ENCODE measurements at regions not wholly inside any gene's neighbourhood (a gene's known extent, or its start where the extent isn't known, plus 50 kb on each side); places are given as distances from the start of the nearest gene placed in this dataset.

DNA sequence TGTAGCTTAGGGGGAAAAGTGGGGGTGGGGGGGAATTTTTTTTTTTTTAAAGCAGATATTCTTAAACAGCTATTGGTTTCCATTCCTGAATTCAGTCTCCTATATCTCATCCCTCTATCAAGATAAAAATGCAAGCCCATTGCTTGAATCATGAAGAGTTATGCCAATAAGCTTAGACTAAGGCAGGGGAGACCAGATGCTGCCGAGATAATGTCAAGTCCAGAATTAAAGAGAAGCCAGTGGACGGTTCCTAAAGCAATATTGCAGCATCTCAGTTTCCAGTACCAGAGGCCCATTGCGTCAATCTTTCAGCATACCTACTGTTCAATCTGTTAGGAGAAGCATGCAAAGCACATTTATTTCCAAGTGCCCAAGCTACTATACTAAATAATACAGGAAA lies 309.4 kb downstream of the BARHL2 start:
- Histone ChIP-seq H3K4me1 (no peaks in the 10 kb centered on the region), H3K27me3 (no peaks in the 10 kb centered on the region), H3K9me3 (no peaks in the 10 kb centered on the region), H3K27ac (no peak overlapping the region), H3K36me3 (no peaks in the 10 kb centered on the region), H3K4me3 (no peak overlapping the region)
- no peak for DNase-seq
- intact Hi-C loops (cut with DNase I): no loop called here
- 89 to 94% methylated on average over 3 of the region's 3 CpGs for WGBS, 2 donors
- TF ChIP-seq EP300 (IDR thresholded peaks at IDR 0.05) (no peak), POLR2A (IDR thresholded peaks at IDR 0.05) (no peak), POLR2AphosphoS5 (IDR thresholded peaks at IDR 0.05) (no peak)
- TF ChIP-seq, protein P1, sequence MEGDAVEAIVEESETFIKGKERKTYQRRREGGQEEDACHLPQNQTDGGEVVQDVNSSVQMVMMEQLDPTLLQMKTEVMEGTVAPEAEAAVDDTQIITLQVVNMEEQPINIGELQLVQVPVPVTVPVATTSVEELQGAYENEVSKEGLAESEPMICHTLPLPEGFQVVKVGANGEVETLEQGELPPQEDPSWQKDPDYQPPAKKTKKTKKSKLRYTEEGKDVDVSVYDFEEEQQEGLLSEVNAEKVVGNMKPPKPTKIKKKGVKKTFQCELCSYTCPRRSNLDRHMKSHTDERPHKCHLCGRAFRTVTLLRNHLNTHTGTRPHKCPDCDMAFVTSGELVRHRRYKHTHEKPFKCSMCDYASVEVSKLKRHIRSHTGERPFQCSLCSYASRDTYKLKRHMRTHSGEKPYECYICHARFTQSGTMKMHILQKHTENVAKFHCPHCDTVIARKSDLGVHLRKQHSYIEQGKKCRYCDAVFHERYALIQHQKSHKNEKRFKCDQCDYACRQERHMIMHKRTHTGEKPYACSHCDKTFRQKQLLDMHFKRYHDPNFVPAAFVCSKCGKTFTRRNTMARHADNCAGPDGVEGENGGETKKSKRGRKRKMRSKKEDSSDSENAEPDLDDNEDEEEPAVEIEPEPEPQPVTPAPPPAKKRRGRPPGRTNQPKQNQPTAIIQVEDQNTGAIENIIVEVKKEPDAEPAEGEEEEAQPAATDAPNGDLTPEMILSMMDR (IDR thresholded peaks at IDR 0.05): no peak

DNA sequence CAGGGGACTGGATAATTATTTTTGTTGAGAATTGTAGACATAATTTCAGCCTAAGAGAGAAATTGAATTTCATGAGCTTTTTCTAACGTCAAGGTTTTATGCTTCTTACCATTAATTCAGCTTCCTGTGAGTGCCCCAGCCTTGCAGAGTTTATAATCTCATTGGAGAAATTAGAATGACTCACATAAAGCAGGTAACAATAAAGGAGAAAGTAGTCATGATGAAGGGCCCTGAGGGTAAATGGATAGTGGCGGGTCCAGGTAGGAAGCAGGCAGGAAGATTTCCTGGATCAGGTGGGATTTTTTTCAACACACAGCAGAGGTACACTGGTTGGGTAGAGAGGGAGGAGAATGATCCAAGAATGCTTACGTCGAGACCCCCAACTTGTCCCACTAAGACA lies 311.4 kb downstream of the BARHL2 start:
- H3K4me1 ChIP-seq: no peaks in the 10 kb centered on the region
- H3K4me3 ChIP-seq: no peak overlapping the region
- H3K27me3 ChIP-seq: no peaks in the 10 kb centered on the region
- TF ChIP-seq EP300 (IDR thresholded peaks at IDR 0.05) (no peak), POLR2AphosphoS5 (IDR thresholded peaks at IDR 0.05) (no peak), POLR2A (IDR thresholded peaks at IDR 0.05) (no peak)
- TF ChIP-seq, protein P1 (IDR thresholded peaks at IDR 0.05): no peak
- no peaks in the 10 kb centered on the region for H3K36me3 ChIP-seq
- no peaks in the 10 kb centered on the region for H3K9me3 ChIP-seq
- intact Hi-C loops (cut with DNase I): no loop called here
- DNase-seq: no peak
- 93 to 96% methylated on average over 4 of the region's 4 CpGs for WGBS, 2 donors
- H3K27ac ChIP-seq: no peak overlapping the region

DNA sequence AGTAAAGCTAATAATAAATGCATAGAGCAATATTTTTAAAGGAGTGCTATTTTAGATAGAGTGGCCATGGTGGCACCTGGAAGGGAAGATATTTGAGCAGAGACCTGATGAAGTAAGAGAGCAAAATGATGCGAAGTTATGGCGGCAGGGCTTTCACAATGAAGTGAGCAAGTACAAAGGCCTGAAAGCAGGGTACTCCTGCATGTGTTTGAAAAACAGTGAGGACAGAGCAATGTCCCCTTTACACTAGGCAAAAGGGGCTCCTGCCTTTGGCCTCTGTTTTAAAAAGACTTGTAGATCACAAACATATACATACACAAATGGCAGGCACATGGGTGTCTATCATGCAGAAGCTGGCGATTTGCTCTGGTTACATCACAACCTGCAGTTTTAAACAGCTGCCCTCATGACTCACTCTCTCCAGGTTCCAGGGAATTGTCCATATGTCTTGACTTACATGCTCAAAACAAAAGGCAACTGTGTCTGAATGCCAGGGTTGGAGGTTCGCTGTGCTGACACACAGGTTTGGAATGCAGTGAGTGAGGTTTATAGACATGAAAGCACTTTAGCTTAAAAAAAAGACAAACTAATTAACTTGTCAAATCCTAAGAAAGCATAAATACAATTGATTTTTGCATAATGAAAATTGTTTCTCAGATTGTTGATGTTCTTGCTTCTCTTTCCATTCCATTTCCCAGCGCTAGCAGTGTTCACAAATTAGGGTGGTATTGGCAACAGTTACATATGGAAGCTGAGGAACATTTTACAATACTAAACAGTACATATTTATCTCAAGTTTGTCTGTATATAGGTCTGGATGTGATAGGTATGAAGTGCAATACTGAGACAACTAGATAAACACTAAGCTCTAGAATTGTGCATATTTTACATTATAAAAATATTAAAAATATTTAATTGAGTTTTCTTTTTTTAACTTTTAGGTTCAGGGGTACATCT lies 313.9 kb downstream of the BARHL2 start:
- Histone ChIP-seq H3K27ac (no peak overlapping the region), H3K27me3 (no peaks in the 10 kb centered on the region), H3K36me3 (no peaks in the 10 kb centered on the region), H3K4me1 (no peaks in the 10 kb centered on the region), H3K9me3 (no peaks in the 10 kb centered on the region), H3K4me3 (no peak overlapping the region)
- WGBS, 2 donors: 54 to 73% methylated on average over 5 of the region's 5 CpGs
- DNase-seq: no peak
- intact Hi-C loops (cut with DNase I): no loop called here
- TF ChIP-seq, protein P1 (IDR thresholded peaks at IDR 0.05): no peak

GRCh38 chr1:90400131-90400530 lies 317.0 kb downstream of the BARHL2 start:
- 52 to 59% methylated on average over 2 of the region's 2 CpGs for WGBS, 2 donors
- no peaks in the 10 kb centered on the region for H3K36me3 ChIP-seq
- H3K4me3 ChIP-seq: no peak overlapping the region
- no peak for DNase-seq
- H3K27ac ChIP-seq: no peak overlapping the region
- no peaks in the 10 kb centered on the region for H3K9me3 ChIP-seq
- no peaks in the 10 kb centered on the region for H3K4me1 ChIP-seq
- intact Hi-C loops (cut with DNase I): no loop called here
- H3K27me3 ChIP-seq: no peaks in the 10 kb centered on the region
- TF ChIP-seq POLR2A (IDR thresholded peaks at IDR 0.05) (no peak), EP300 (IDR thresholded peaks at IDR 0.05) (no peak)

- Histone ChIP-seq H3K27me3 (no peaks in the 10 kb centered on the region), H3K4me3 (no peak overlapping the region), H3K4me1 (no peaks in the 10 kb centered on the region), H3K9me3 (no peaks in the 10 kb centered on the region), H3K27ac (no peak overlapping the region), H3K36me3 (no peaks in the 10 kb centered on the region)
- 87 to 94% methylated on average over 3 of the region's 3 CpGs for WGBS, 2 donors
- intact Hi-C loops (cut with DNase I): no loop called here
- DNase-seq: no peak
- no peak for TF ChIP-seq EP300 (IDR thresholded peaks at IDR 0.05)
- TF ChIP-seq, protein P1 (IDR thresholded peaks at IDR 0.05): no peak
- TF ChIP-seq POLR2AphosphoS5 (IDR thresholded peaks at IDR 0.05): no peak
- no peak for TF ChIP-seq POLR2A (IDR thresholded peaks at IDR 0.05)
Measured at GRCh38 chr1:90396917-90397316, 320.2 kb downstream of the BARHL2 start.

All from sigmoid colon (tissue), 6 donors.